Posterior cingulate gyrus (tissue), 11 donors: ENCODE measurements at regions not wholly inside any gene's neighbourhood (a gene's known extent, or its start where the extent isn't known, plus 50 kb on each side); places are given as distances from the start of the nearest gene placed in this dataset.
"Not testable (repeated sequence)": the region's sequence is repeated elsewhere in the genome, so short reads cannot be mapped to it uniquely, and the experiment has no call there.

ENCODE experiments used
- DNase-seq, 10 donors: peaks; one replicate each; pipeline versions ENCODE4 v3.0.0 to v3.0.0-alpha.2; 2020 to 2021; ENCODE audit warnings: mixed read lengths in 3 of 10
- intact Hi-C: fragments of 100-400 bp; cut with DNase I; formaldehyde crosslinking; loops from one replicate; pipeline ENCODE4 v1.15.1; 2023

GRCh38 chr6:169406804-169407203 is 153.2 kb upstream of the THBS2 start:
- DNase-seq: no peak
- intact Hi-C loops: no loop called here

- intact Hi-C loops: no loop called here
- DNase-seq: no peak
These were observed 152.4 kb upstream of the THBS2 start for GRCh38 chr6:169406034-169406433.

- DNase-seq: no peak
- intact Hi-C loops: no loop called here
These were observed 151.2 kb upstream of the THBS2 start for GRCh38 chr6:169404828-169405227.

GRCh38 chr6:169398342-169399105 is 144.9 kb upstream of the THBS2 start:
- intact Hi-C loops: no loop called here
- no peak for DNase-seq

- DNase-seq: no peak
- intact Hi-C loops: no loop called here
These were observed 144.0 kb upstream of the THBS2 start for GRCh38 chr6:169397684-169398083.

- no peak for DNase-seq
- intact Hi-C loops: no loop called here
These were observed 143.0 kb upstream of the THBS2 start for GRCh38 chr6:169396554-169397163.

GRCh38 chr6:169396009-169396539 is 142.4 kb upstream of the THBS2 start:
- DNase-seq, intact Hi-C loops: not testable (repeated sequence)

- intact Hi-C loops: no loop called here
These were observed 141.6 kb upstream of the THBS2 start for GRCh38 chr6:169395080-169395805.

GRCh38 chr6:169393753-169394152 is 140.1 kb upstream of the THBS2 start:
- no peak for DNase-seq
- intact Hi-C loops: no loop called here

More at GRCh38 chr6:169395080-169395805, 141.6 kb upstream of the THBS2 start:
- no peak for DNase-seq

- intact Hi-C loops: no loop called here
- no peak for DNase-seq
These were observed 137.9 kb upstream of the THBS2 start for GRCh38 chr6:169391473-169392071.

- no peak for DNase-seq
- intact Hi-C loops: no loop called here
These were observed 134.9 kb upstream of the THBS2 start for GRCh38 chr6:169388395-169389166.

- DNase-seq: no peak
- intact Hi-C loops: no loop called here
These were observed 134.2 kb upstream of the THBS2 start for GRCh38 chr6:169387809-169388383.

GRCh38 chr6:169386411-169387057 is 132.9 kb upstream of the THBS2 start:
- intact Hi-C loops: no loop called here
- no peak for DNase-seq

GRCh38 chr6:169385237-169385880 is 131.7 kb upstream of the THBS2 start:
- intact Hi-C loops: no loop called here
- DNase-seq: no peak

GRCh38 chr6:169384291-169384690 is 130.6 kb upstream of the THBS2 start:
- DNase-seq: no peak
- intact Hi-C loops: no loop called here

GRCh38 chr6:169383265-169383664 is 129.6 kb upstream of the THBS2 start:
- DNase-seq: no peak
- intact Hi-C loops: no loop called here

- intact Hi-C loops: no loop called here
These were observed 129.1 kb upstream of the THBS2 start for GRCh38 chr6:169382735-169383134.

GRCh38 chr6:169381988-169382387 is 128.3 kb upstream of the THBS2 start:
- DNase-seq: no peak
- intact Hi-C loops: no loop called here

More at GRCh38 chr6:169382735-169383134, 129.1 kb upstream of the THBS2 start:
- DNase-seq: no peak

GRCh38 chr6:169380493-169380892 is 126.8 kb upstream of the THBS2 start:
- intact Hi-C loops: no loop called here
- no peak for DNase-seq
